Naive B cell (primary cell): ENCODE measurements at regions not wholly inside any gene's neighbourhood (a gene's known extent, or its start where the extent isn't known, plus 50 kb on each side); places are given as distances from the start of the nearest gene placed in this dataset.

Experiments
- ATAC-seq, 2 donors: fragments of 150-1000 bp; cut with Tn5 transposase; 2 replicates each; pipeline ENCODE4 v1.10.0; 2021; ENCODE audit warnings: low read depth in 2 of 2, mild to moderate bottlenecking in 2 of 2, moderate library complexity in 2 of 2
- DNase-seq: peaks from one replicate; pipeline ENCODE4 v3.0.0; 2022
- H3K27ac Mint-ChIP-seq, 6 donors: one replicate each; pipeline ENCODE4 v1.8.0; 2020 to 2022; ENCODE audit warnings: mild to moderate bottlenecking in 6 of 6, mixed read lengths in 6 of 6, moderate library complexity in 5 of 6, inconsistent platforms in 2 of 6
- H3K27me3 Mint-ChIP-seq, 3 donors: one replicate each; pipeline ENCODE4 v1.8.0; 2021 to 2022; ENCODE audit warnings: mixed read lengths in 3 of 3, mild to moderate bottlenecking in 1 of 3
- H3K36me3 Mint-ChIP-seq, 2 donors: one replicate each; pipeline ENCODE4 v1.8.0; 2020 to 2022; ENCODE audit warnings: mixed read lengths in 2 of 2, inconsistent platforms in 1 of 2, mild to moderate bottlenecking in 1 of 2
- H3K4me1 Mint-ChIP-seq, 3 donors: one replicate each; pipeline ENCODE4 v1.8.0; 2020 to 2022; ENCODE audit warnings: mixed read lengths in 3 of 3, inconsistent platforms in 1 of 3, mild to moderate bottlenecking in 1 of 3, moderate library complexity in 1 of 3
- H3K4me3 Mint-ChIP-seq, 8 donors: one replicate each; pipeline ENCODE4 v1.8.0; 2020 to 2022; ENCODE audit warnings: mild to moderate bottlenecking in 8 of 8, mixed read lengths in 8 of 8, moderate library complexity in 8 of 8, inconsistent platforms in 2 of 8
- H3K9me3 Mint-ChIP-seq, 7 donors: one replicate each; pipeline ENCODE4 v1.8.0; 2020 to 2022; ENCODE audit warnings: mixed read lengths in 7 of 7, mild to moderate bottlenecking in 5 of 7, inconsistent platforms in 2 of 7, moderate library complexity in 1 of 7

DNA sequence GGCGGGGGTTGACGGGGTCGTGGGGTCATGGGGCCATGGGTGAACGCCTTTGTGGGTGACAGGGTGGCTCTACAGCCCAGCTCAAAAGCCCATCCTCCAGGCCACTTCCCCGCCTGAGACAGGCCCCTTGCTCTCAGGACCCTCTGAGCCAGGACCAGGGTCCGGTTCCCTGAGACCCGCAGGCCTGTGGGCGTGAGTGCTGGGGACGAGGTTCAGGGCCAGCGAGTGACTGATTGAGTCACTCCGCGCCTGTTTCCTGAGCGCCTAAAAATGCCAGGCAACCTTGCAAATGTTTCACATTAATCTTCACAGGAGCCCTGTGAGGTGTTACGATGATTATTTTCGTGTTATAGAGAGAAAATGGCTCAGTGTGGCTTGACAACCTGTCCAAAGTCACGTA is 97.8 kb downstream of the ZNF674 start:
- Mint-ChIP-seq H3K4me1 (peaks cover 0 to 16% (median 10%) of the 10 kb centered on the region in 3 donors), H3K27me3 (no peaks in the 10 kb centered on the region), H3K9me3 (peaks cover 0 to 4% (median 0%) of the 10 kb centered on the region in 7 donors), H3K4me3 (peak overlapping the region; percentile 83 to 93 (median 89)), H3K36me3 (peaks cover 0 to 8% of the 10 kb centered on the region in 2 donors), H3K27ac (peak overlapping the region; percentile 44 to 98 (median 88))
- ATAC-seq (no peak), DNase-seq (no peak)

DNA sequence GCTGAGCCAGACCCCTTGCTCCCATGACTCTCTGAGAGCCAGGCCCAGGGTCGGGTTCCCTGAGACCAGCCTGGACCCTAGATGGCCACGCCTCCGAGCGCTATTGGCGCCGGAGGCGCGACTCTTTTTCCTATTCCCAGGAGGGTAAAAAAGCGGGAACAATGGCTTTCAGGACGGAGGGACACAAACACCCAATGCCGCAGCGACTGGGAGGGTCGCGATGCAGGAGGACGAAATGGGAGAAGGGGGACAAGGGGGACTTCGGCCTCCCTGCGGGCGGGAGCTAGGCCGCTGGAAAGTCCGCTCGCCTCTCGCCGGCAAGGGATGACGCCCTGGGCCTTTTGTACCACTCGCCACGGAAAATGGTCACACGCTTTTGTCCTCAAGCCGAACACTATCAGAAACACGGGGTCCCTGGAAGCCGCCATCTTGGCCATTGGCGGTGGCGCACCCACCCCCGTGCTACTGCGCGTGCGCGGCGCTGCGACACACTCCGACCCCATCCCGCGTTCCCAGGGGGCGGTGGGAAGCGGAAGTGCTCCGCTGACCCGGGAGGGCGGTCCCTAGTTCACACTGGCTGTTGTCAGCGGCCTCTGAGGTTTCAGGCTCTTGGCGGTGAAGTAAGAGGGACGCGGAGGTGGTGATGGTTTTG is 98.4 kb downstream of the ZNF674 start:
- Mint-ChIP-seq H3K4me1 (peaks cover 0 to 12% (median 5%) of the 10 kb centered on the region in 3 donors), H3K27ac (peak overlapping the region; percentile 86 to 98 (median 90)), H3K4me3 (peak overlapping the region; percentile 83 to 93 (median 89)), H3K9me3 (peaks cover 0 to under 1% (median 0%) of the 10 kb centered on the region in 7 donors), H3K27me3 (no peaks in the 10 kb centered on the region), H3K36me3 (peaks cover 0 to 8% of the 10 kb centered on the region in 2 donors)
- ATAC-seq = peak; percentile 95 to 98
- DNase-seq = peak; percentile 83

DNA sequence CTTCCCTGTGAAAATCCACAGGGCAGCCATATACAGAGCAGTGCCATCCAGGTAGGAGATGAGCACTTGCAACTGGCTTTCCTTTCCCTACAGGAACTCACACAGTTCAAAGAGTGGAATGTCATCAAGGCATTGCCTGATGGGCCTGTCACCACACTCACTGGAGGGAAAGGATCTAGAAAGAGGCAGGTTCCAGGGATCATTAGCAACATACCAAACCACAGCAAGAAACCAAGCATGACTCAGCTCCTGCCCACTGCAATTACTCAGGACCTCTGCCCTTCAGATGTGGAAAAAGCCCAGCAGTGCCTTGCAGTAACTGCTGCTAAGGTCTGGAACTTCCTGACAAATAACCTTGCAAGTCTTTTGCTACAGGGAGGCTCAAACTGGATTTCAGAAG is 101.2 kb downstream of the ZNF674 start:
- peak overlapping the region in 1 of 8 donors; percentile 47 for H3K4me3 Mint-ChIP-seq
- peaks cover 0 to 7% (median 0%) of the 10 kb centered on the region in 3 donors for H3K27me3 Mint-ChIP-seq
- ATAC-seq = no peak
- no peaks in the 10 kb centered on the region for H3K36me3 Mint-ChIP-seq
- no peaks in the 10 kb centered on the region for H3K9me3 Mint-ChIP-seq
- no peak for DNase-seq
- H3K4me1 Mint-ChIP-seq = peaks cover 0 to 12% (median 5%) of the 10 kb centered on the region in 3 donors
- no peak overlapping the region for H3K27ac Mint-ChIP-seq

DNA sequence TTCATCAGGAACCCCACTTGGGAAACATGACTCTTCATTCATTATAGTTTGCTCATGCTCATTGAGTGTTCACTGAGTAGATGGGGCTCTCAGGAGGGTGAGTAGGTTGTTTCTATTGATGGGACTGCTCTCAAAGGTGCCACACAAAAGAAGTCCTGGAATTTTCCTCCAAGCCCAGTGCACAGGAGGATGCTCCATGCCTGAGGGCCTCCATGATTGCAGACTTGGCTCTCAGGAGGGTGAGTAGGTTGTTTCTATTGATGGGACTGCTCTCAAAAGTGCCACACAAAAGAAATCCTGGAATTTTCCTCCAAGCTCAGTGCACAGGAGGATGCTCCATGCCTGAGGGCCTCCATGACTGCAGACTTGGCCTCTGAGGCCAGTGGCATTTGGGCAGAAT is 108.5 kb downstream of the ZNF674 start:
- no peak overlapping the region for H3K4me3 Mint-ChIP-seq
- peaks cover 0 to 4% (median 0%) of the 10 kb centered on the region in 7 donors for H3K9me3 Mint-ChIP-seq
- H3K36me3 Mint-ChIP-seq = no peaks in the 10 kb centered on the region
- peaks cover 0 to 25% (median 0%) of the 10 kb centered on the region in 3 donors for H3K27me3 Mint-ChIP-seq
- H3K4me1 Mint-ChIP-seq = no peaks in the 10 kb centered on the region
- DNase-seq (no peak), ATAC-seq (no peak)
- H3K27ac Mint-ChIP-seq = no peak overlapping the region

DNA sequence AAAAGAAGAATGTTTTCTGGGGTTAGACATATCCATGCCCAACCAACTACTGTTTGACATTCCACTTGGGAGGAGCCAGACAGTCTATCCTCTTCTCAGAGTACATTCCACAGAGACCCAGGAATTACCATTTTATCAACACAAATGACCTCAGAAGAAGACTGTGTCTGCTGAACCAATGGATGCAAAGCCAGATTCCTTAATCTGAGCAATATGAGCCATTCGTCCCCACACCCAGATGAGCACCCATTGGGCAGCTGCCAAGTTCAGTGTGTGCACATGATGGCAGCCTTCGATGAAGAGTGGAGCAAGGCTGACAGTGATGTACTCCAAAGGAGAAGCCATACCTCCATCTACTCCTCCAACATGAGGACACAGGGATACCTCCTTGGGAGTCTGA is 111.3 kb downstream of the ZNF674 start:
- no peak overlapping the region for H3K4me3 Mint-ChIP-seq
- no peak overlapping the region for H3K27ac Mint-ChIP-seq
- H3K27me3 Mint-ChIP-seq = peaks cover 0 to 29% (median 0%) of the 10 kb centered on the region in 3 donors
- DNase-seq (no peak), ATAC-seq (no peak)
- H3K36me3 Mint-ChIP-seq = no peaks in the 10 kb centered on the region
- peaks cover 0 to 4% (median 0%) of the 10 kb centered on the region in 7 donors for H3K9me3 Mint-ChIP-seq
- no peaks in the 10 kb centered on the region for H3K4me1 Mint-ChIP-seq

DNA sequence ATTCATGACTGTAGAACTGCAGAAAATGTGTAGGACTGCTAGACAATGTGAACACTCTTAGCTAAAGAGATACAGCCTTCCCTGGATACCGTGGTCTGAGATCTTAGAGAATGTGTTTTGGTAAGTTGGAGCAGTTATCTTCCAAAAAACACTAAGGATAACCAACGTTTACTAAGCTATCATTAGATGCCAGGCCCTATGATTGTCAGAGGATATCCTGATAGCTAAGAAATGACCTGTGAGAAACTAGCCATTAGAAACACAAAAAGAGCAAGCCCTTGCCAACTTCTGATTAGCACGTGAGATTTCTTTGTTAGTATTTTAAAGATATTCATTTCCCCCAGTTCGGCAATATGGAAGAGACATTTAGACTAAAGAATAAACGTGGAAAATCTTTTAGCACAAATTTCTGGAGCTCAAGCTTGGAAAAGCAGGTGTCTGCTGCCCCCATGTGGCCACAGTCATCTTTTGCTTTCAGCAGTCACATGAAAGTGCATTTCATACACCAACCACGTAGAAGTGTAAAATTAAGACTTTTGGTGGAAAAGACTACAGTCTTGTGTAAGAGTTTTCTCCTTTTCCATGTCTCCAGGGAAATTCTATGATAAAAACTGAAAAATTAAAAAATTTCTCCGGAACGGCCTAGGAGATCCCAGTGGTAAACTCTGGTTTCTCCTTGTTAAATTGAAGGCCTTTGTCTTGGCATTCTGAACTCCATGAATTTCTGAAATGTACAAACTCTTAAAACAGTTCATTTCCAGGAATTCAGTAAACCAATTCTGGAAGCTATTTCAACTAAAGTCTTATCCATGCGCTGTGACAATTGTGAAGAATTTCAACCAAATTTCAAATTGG is 136.4 kb downstream of the ZNF674 start:
- no peaks in the 10 kb centered on the region for H3K4me1 Mint-ChIP-seq
- H3K9me3 Mint-ChIP-seq = no peaks in the 10 kb centered on the region
- no peak overlapping the region for H3K4me3 Mint-ChIP-seq
- no peak for ATAC-seq
- H3K36me3 Mint-ChIP-seq = no peaks in the 10 kb centered on the region
- no peaks in the 10 kb centered on the region for H3K27me3 Mint-ChIP-seq
- DNase-seq = peak; percentile 33
- peak overlapping the region in 1 of 6 donors; percentile 74 for H3K27ac Mint-ChIP-seq

DNA sequence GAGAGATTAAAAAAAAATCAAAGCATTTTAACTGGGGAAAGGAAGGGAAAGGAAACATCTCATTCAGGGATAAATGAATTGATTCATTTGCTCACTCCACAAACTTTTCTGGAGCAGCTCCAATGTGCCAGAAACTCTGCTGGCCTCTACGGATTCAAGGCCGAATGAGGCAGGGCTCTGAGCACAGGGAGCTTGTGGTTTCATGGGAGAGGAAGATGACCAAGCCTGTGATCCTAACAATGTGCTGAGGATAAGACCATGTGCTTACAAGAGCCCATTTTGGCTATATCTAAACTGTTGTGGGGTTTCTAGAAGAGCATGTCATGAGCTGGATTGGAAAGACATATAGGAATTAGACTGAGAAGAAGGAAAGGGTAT is 137.5 kb downstream of the ZNF674 start:
- no peaks in the 10 kb centered on the region for H3K36me3 Mint-ChIP-seq
- peaks cover 0 to 5% (median 0%) of the 10 kb centered on the region in 3 donors for H3K27me3 Mint-ChIP-seq
- DNase-seq (no peak), ATAC-seq (no peak)
- H3K27ac Mint-ChIP-seq = no peak overlapping the region
- H3K4me1 Mint-ChIP-seq = no peaks in the 10 kb centered on the region
- H3K9me3 Mint-ChIP-seq = no peaks in the 10 kb centered on the region
- no peak overlapping the region for H3K4me3 Mint-ChIP-seq

DNA sequence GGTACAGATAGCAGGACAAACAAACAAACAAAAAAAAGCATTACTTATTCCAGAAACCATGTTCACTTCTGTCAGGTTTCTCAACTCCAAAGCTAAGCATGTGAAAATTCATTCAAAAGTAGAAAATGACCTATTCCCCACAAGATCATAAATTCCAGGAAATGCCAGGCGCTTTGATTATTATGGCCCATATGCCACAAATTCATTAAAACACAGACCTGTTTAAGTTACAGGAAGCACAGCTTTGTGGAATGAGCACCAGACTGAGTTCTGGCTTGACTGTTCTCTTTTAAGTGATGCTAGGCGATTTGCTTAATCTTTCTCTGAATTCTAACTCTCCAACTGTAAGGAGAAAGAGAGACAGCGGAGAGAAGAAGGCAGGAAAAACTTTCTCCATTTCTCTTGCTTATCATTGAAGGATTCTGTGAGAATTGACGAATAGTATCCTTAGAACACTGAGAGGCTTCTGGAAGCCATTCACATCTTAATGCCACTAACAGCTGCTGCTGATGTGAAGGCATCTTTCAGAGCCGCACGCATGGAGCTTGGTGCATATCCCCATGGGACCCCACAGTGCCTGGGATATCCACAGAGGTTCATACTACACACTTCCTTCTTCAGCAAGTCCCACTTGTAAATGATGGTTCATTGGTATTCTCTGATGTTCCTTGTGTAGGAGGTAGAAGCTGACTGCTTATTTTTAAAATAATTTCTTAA is 138.0 kb downstream of the ZNF674 start:
- Mint-ChIP-seq H3K4me3 (no peak overlapping the region), H3K36me3 (no peaks in the 10 kb centered on the region), H3K4me1 (no peaks in the 10 kb centered on the region), H3K9me3 (peaks cover 0 to under 1% (median 0%) of the 10 kb centered on the region in 7 donors), H3K27ac (peak overlapping the region in 1 of 6 donors; percentile 83), H3K27me3 (peaks cover 0 to 8% (median under 1%) of the 10 kb centered on the region in 3 donors)
- no peak for ATAC-seq
- DNase-seq = no peak

DNA sequence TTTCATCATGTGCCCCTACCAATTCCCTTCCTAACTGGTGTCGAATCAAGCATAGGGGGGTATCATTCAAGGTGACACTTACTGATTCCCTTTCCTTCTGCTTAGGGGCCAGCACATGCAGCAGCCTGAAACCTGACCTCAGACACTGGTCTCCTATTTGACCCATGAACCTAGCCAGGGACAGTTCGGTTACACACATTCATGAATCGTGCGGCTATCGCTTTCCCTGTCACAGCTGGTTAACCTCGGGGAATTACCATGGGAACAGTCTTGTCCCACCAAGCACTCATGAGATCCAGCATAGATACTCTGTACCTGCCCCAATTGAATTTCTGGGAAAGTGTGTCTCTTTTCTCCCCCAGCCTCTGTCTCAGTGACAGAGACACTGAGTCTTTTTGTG is 140.4 kb downstream of the ZNF674 start:
- Mint-ChIP-seq H3K4me3 (no peak overlapping the region), H3K36me3 (no peaks in the 10 kb centered on the region), H3K4me1 (no peaks in the 10 kb centered on the region), H3K27ac (no peak overlapping the region), H3K27me3 (peaks cover 0 to 8% (median 4%) of the 10 kb centered on the region in 3 donors), H3K9me3 (peaks cover 0 to 9% (median under 1%) of the 10 kb centered on the region in 7 donors)
- DNase-seq (no peak), ATAC-seq (no peak)

DNA sequence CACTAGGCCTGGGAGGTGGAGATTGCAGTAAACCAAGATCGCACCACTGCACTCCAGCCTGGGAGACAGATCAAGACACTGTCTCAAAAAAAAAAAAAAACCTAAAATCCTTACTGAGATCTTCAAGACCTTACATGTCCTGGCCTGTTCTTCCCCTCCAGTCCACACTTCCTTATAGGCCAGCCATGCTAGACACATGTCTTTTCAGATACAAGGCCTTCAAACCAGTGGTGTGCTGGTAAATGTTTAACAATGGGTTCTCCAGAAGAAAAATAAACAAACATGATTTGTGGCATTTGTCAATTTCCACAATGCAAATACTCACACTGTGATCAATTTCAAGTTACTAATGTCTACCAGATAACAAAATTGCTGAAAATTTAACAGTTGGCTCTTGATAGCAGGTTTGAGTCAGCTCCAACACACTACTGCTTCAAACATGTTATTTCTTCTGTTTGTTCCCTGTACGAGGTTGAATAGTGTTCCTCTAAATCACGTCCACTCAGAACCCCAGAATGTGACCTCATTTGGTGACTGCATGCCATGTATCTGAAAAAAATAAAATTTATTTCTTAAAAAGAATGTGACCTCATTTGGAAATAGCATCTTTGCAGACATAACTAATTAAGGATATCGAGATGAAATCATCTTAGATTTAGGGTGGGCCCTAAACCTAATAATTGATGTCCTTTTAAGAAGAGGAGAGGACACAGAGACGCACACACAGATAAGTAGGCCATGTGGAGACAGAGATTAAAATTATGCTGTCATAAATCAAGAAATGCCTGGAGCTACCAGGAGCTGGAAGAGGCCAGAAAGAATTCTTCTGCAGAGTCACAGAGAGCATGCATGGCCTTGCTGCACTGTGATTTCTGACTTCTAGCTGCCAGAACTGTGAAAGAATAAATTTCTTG is 144.4 kb downstream of the ZNF674 start:
- Mint-ChIP-seq H3K27ac (no peak overlapping the region), H3K4me1 (peaks cover 0 to 4% (median 0%) of the 10 kb centered on the region in 3 donors), H3K9me3 (peaks cover 0 to 14% (median 2%) of the 10 kb centered on the region in 7 donors), H3K36me3 (no peaks in the 10 kb centered on the region), H3K4me3 (no peak overlapping the region), H3K27me3 (peaks cover 0 to 8% (median 4%) of the 10 kb centered on the region in 3 donors)
- no peak for DNase-seq
- no peak for ATAC-seq

DNA sequence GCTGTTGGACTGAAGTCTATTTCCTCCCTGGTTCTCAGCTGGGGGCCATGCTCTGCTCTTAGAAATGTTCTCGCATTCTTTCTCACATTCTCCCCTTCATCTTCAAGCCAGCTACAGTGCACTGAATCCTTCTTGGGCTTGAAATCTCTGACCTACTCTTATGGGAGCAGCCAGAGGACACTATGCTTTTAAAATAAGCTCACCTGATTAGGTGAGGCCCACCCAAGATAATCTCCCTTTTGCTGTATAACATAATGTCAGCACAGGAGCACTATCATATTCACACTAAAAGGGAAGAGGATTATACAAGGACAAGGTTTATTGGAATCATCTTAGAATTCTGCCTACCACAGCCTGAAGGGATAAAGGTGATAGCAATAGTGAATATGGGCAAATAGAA is 146.3 kb downstream of the ZNF674 start:
- Mint-ChIP-seq H3K4me1 (peaks cover 0 to 4% (median 0%) of the 10 kb centered on the region in 3 donors), H3K4me3 (no peak overlapping the region), H3K27ac (no peak overlapping the region), H3K9me3 (peaks cover 0 to 14% (median 4%) of the 10 kb centered on the region in 7 donors), H3K36me3 (no peaks in the 10 kb centered on the region), H3K27me3 (peaks cover 0 to 8% (median 4%) of the 10 kb centered on the region in 3 donors)
- DNase-seq (no peak), ATAC-seq (no peak)

DNA sequence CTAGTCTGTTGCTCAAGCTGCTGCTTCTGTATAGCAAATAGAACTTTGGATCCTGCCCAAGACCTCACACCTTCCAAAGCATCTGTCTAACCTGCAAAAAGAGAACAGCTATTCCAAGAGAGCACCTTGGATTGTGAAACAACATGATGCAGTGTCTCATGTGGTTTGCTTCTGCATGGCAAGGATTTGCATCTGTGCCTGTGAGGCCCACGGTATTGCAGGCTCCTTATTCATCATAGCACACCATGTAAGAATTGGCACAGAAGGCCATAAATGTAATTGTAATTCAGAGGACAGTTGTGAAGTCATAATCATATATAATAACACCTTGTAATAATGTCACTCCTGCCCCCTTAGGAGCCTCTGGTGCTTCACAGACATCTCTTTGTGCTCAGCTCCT is 147.1 kb downstream of the ZNF674 start:
- ATAC-seq (no peak), DNase-seq (no peak)
- Mint-ChIP-seq H3K36me3 (no peaks in the 10 kb centered on the region), H3K4me1 (peaks cover 0 to 4% (median 0%) of the 10 kb centered on the region in 3 donors), H3K27ac (no peak overlapping the region), H3K4me3 (no peak overlapping the region), H3K9me3 (peaks cover 0 to 14% (median 4%) of the 10 kb centered on the region in 7 donors), H3K27me3 (peaks cover 0 to 6% (median 4%) of the 10 kb centered on the region in 3 donors)
